K562 (cell line): ENCODE measurements at regions not wholly inside any gene's neighbourhood (a gene's known extent, or its start where the extent isn't known, plus 50 kb on each side); places are given as distances from the start of the nearest gene placed in this dataset.

Experiments used
- ATAC-seq: fragments of 200-7000 bp; cut with Tn5 transposase; 3 replicates; pipeline ENCODE4 v1.9.1; 2020; ENCODE audit warnings: moderate library complexity
- BruUV-seq: library from RNA; stranded (reverse); fragments of 400-500 nt; replicated peaks from 2 replicates; lab custom pipeline; 2021; lab: Mats Ljungman, UMichigan
- CTCF ChIA-PET: fragments of 300-600 bp; formaldehyde crosslinking; extraction: SDS; loops from one replicate; lab custom pipeline; 2021; ENCODE audit warnings: low intra/inter-chr PET ratio; lab: Yijun Ruan, JAX
- POLR2A ChIA-PET: fragments of 300-600, 350-650 bp; sonication (Branson Sonifier 250); formaldehyde crosslinking; extraction: SDS; loops from one replicate; lab custom pipeline; 2021; ENCODE audit warnings: antibody characterized with exemption, inconsistent platforms; lab: Yijun Ruan, JAX
- DNase-seq, 4 experiments: peaks; one replicate each; pipeline versions ENCODE4 v3.0.0 to v3.0.0-alpha.2; 2011 to 2018; ENCODE audit warnings: low spot score in 3 of 4, mixed read lengths in 3 of 4; ENCODE audit errors: extremely low read depth in 1 of 4
- FAIRE-seq: peaks from 2 replicates; lab custom pipeline; 2011; peaks lifted over from hg19 to GRCh38; lab: Jason Lieb, UNC
- H2AFZ ChIP-seq: 2 replicates; pipeline ENCODE4 v1.6.0; 2011; ENCODE audit warnings: low read depth, low read length, control low read depth, inconsistent platforms
- H3K27ac ChIP-seq: fragments of 200-600 bp; 3 replicates; pipeline ENCODE4 v1.8.0; 2011; ENCODE audit warnings: low read depth, mild to moderate bottlenecking, control low read depth, inconsistent platforms, low read length, moderate library complexity, mixed read lengths; ENCODE audit errors: extremely low read depth
- H3K27me3 ChIP-seq, 2 experiments: fragments of 300-600 bp in 1 of 2; 2 replicates in 1 of 2; 3 replicates in 1 of 2; pipeline versions ENCODE4 v1.6.0 to v1.8.0; 2011; ENCODE audit warnings: inconsistent platforms in 2 of 2, low read length in 2 of 2, mild to moderate bottlenecking in 1 of 2, mixed read lengths in 1 of 2, moderate library complexity in 1 of 2; ENCODE audit not compliant: control insufficient read depth in 2 of 2, insufficient read depth in 2 of 2
- H3K36me3 ChIP-seq: fragments of 300-600 bp; 3 replicates; pipeline ENCODE4 v1.8.0; 2011; ENCODE audit warnings: mild to moderate bottlenecking, low read length, inconsistent platforms; ENCODE audit not compliant: control insufficient read depth, insufficient read depth
- H3K4me1 ChIP-seq, 2 experiments: fragments of 200-600 bp in 1 of 2; replicated peaks in 1 of 2; 2 replicates in 1 of 2; 3 replicates in 1 of 2; pipeline versions ENCODE4 v1.5.1 to v1.8.0; 2011; ENCODE audit warnings: inconsistent platforms in 2 of 2, low read length in 2 of 2, mild to moderate bottlenecking in 1 of 2, mixed read lengths in 1 of 2, moderate library complexity in 1 of 2; ENCODE audit not compliant: control insufficient read depth in 2 of 2, insufficient read depth in 2 of 2
- H3K4me2 ChIP-seq: 2 replicates; pipeline ENCODE4 v1.6.1; 2011; ENCODE audit warnings: low read length, control low read depth, inconsistent platforms, mixed read lengths; ENCODE audit not compliant: insufficient read depth
- H3K4me3 ChIP-seq: fragments of 200-600 bp; sonication (generic), shearing (Covaris generic); 2 replicates; pipeline ENCODE4 v1.5.1; 2016; ENCODE audit warnings: control low read depth, inconsistent platforms
- H3K79me2 ChIP-seq: fragments of 200-600 bp; 3 replicates; pipeline ENCODE4 v1.8.0; 2011; ENCODE audit warnings: low read length, inconsistent platforms; ENCODE audit not compliant: control insufficient read depth, insufficient read depth
- H3K9ac ChIP-seq, 2 experiments: 2 replicates each; pipeline versions ENCODE4 v1.6.0 to v1.6.1; 2011; ENCODE audit warnings: low read depth in 2 of 2, low read length in 2 of 2, control low read depth in 1 of 2, inconsistent platforms in 1 of 2, mild to moderate bottlenecking in 1 of 2, mixed read lengths in 1 of 2; ENCODE audit not compliant: insufficient read depth in 1 of 2
- H3K9me1 ChIP-seq: one replicate; pipeline ENCODE4 v1.6.0; 2011; ENCODE audit warnings: inconsistent platforms, mild to moderate bottlenecking, low read length, moderate library complexity; ENCODE audit not compliant: control insufficient read depth, insufficient read depth
- H3K9me3 ChIP-seq: replicated peaks from 2 replicates; pipeline ENCODE4 v1.5.1; 2011; ENCODE audit warnings: low read depth, low read length, inconsistent platforms; ENCODE audit not compliant: control insufficient read depth, insufficient read depth
- H4K20me1 ChIP-seq: replicated peaks from 2 replicates; pipeline ENCODE4 v1.6.1; 2011; ENCODE audit warnings: low read length, inconsistent platforms, mixed read lengths; ENCODE audit not compliant: control insufficient read depth, insufficient read depth
- CXXC5 ChIP-seq: fragments of 250-450 bp; sonication (Bioruptor Pico); IDR thresholded peaks from 2 replicates; pipeline ENCODE4 v1.8.0; 2022; ENCODE audit warnings: inconsistent platforms, mild to moderate bottlenecking, moderate library complexity
- DEAF1 ChIP-seq: fragments of 450-650 bp; formaldehyde crosslinking; IDR thresholded peaks from 2 replicates; pipeline ENCODE4 v1.4.0; 2020; ENCODE audit warnings: mild to moderate bottlenecking, moderate library complexity
- E4F1 ChIP-seq: fragments of 250-450 bp; sonication (Bioruptor Pico); IDR thresholded peaks from 2 replicates; pipeline ENCODE4 v1.5.0; 2021; ENCODE audit warnings: mild to moderate bottlenecking, borderline replicate concordance
- HDAC6 ChIP-seq: IDR thresholded peaks from 2 replicates; pipeline ENCODE4 v1.6.1; 2012; ENCODE audit warnings: low read depth, mild to moderate bottlenecking, control low read depth, inconsistent platforms, low read length, moderate library complexity
- HMG20B ChIP-seq: fragments of 250-450 bp; sonication (Bioruptor Pico); IDR thresholded peaks from 2 replicates; pipeline ENCODE4 v1.5.0; 2021; ENCODE audit warnings: mild to moderate bottlenecking
- HSF4 ChIP-seq: fragments of 250-450 bp; sonication (Bioruptor Pico); IDR thresholded peaks from 2 replicates; pipeline ENCODE4 v2.1.2; 2022; ENCODE audit warnings: mild to moderate bottlenecking, moderate library complexity, borderline replicate concordance
- KLF10 ChIP-seq: fragments of 250-450 bp; sonication (Bioruptor Pico); IDR thresholded peaks from 2 replicates; pipeline ENCODE4 v1.6.1; 2021; ENCODE audit warnings: matching md5 sums
- POLR2AphosphoS5 ChIP-seq: IDR thresholded peaks from 2 replicates; pipeline ENCODE4 v1.6.1; 2011; ENCODE audit warnings: mild to moderate bottlenecking, low read depth, low read length, moderate library complexity; ENCODE audit not compliant: control insufficient read depth, insufficient read depth
- ZNF124 ChIP-seq: sonication (generic); formaldehyde crosslinking; IDR thresholded peaks from 2 replicates; pipeline ENCODE4 v1.8.1; 2022; ENCODE audit warnings: missing genetic modification reagents
- ZNF395 ChIP-seq: fragments of 200-800 bp; sonication (Bioruptor generic); IDR thresholded peaks from 2 replicates; pipeline ENCODE4 v1.6.1; 2017; ENCODE audit warnings: missing genetic modification characterization, missing compliant biosample characterization
- ZNF655 ChIP-seq: fragments of 250-450 bp; sonication (Bioruptor Pico); IDR thresholded peaks from 2 replicates; pipeline ENCODE4 v1.5.0; 2021
- WGBS: fragments of 100-300 bp; shearing (Covaris generic); methylation state at CpG from one replicate; pipeline ENCODE4 v1.1.6; 2016; ENCODE audit warnings: low coverage, mixed read lengths; ENCODE audit not compliant: insufficient coverage; ENCODE audit errors: missing lambda C conversion rate; 5-methylcytosine and 5-hydroxymethylcytosine counted together
- in situ Hi-C: fragments of 300-500 bp; cut with MboI; formaldehyde crosslinking; loops from 4 replicates; pipeline ENCODE4 v1.15.0; 2018; ENCODE audit warnings: inconsistent platforms, mixed read lengths
- intact Hi-C: fragments of 100-400 bp; cut with micrococcal nuclease; formaldehyde crosslinking; loops from 2 replicates; pipeline ENCODE4 v1.14.2; 2022

GRCh38 chr6:23031986-23032385, 462.6 kb downstream of the HDGFL1 start:
- no peak for DNase-seq
- ChIA-PET CTCF (no interaction called here), POLR2A (no interaction called here)
- 3% methylated on average over 2 of the region's 2 CpGs for WGBS
- ATAC-seq: no peak
- Histone ChIP-seq H2AFZ (no peak overlapping the region), H3K9me1 (no peaks in the 10 kb centered on the region), H3K9ac (no peak overlapping the region), H3K4me2 (no peak overlapping the region), H4K20me1 (no peaks in the 10 kb centered on the region), H3K4me3 (no peak overlapping the region), H3K27ac (no peak overlapping the region), H3K36me3 (no peaks in the 10 kb centered on the region), H3K27me3 (no peaks in the 10 kb centered on the region), H3K4me1 (no peaks in the 10 kb centered on the region), H3K79me2 (no peaks in the 10 kb centered on the region), H3K9me3 (0 out of 2 replicates have a peak, but pooled peaks cover 1% of the 10 kb centered on the region)
- FAIRE-seq: no peak
- BruUV-seq: no TSS peak
- intact Hi-C loops: no loop called here
- in situ Hi-C loops: no loop called here
- TF ChIP-seq HSF4 (no peak), HDAC6 (no peak), ZNF124 (CRISPR knock-in tag) (no peak), CXXC5 (CRISPR knock-in tag) (no peak), ZNF395 (CRISPR knock-in tag) (no peak), KLF10 (CRISPR knock-in tag) (no peak), E4F1 (no peak), ZNF655 (CRISPR knock-in tag) (no peak), HMG20B (CRISPR knock-in tag) (no peak), POLR2AphosphoS5 (no peak), DEAF1 (no peak)
